Cerebellar cortex (tissue), 1 donor: ENCODE measurements at regions not wholly inside any gene's neighbourhood (a gene's known extent, or its start where the extent isn't known, plus 50 kb on each side); places are given as distances from the start of the nearest gene placed in this dataset.
"Not testable (repeated sequence)": the region's sequence is repeated elsewhere in the genome, so short reads cannot be mapped to it uniquely, and the experiment has no call there.

ENCODE experiments used
- DNase-seq: peaks from one replicate; pipeline ENCODE4 v3.0.0-alpha.2; 2015; ENCODE audit warnings: low spot score

GRCh38 chr12:97005174-97005573, 98.1 kb downstream of the NEDD1 start:
- no peak for DNase-seq

GRCh38 chr12:97005646-97006045, 98.6 kb downstream of the NEDD1 start:
- no peak for DNase-seq

- no peak for DNase-seq
These were observed 99.5 kb downstream of the NEDD1 start for GRCh38 chr12:97006585-97006984.

GRCh38 chr12:97016163-97016562, 109.1 kb downstream of the NEDD1 start:
- no peak for DNase-seq

GRCh38 chr12:97017213-97017612, 110.2 kb downstream of the NEDD1 start:
- DNase-seq, result no peak

- no peak for DNase-seq
These were observed 115.6 kb downstream of the NEDD1 start for GRCh38 chr12:97022536-97023230.

- DNase-seq, result no peak
These were observed 117.3 kb downstream of the NEDD1 start for GRCh38 chr12:97024393-97024792.

GRCh38 chr12:97026901-97027300, 119.8 kb downstream of the NEDD1 start:
- no peak for DNase-seq

- DNase-seq, result no peak
These were observed 120.4 kb downstream of the NEDD1 start for GRCh38 chr12:97027482-97027881.

GRCh38 chr12:97038131-97038530, 131.1 kb downstream of the NEDD1 start:
- no peak for DNase-seq

GRCh38 chr12:97038834-97039233, 131.8 kb downstream of the NEDD1 start:
- no peak for DNase-seq

GRCh38 chr12:97046901-97047300, 139.8 kb downstream of the NEDD1 start:
- peak; percentile 68 for DNase-seq

GRCh38 chr12:97047361-97047760, 140.3 kb downstream of the NEDD1 start:
- DNase-seq, result no peak

GRCh38 chr12:97048421-97049035, 141.5 kb downstream of the NEDD1 start:
- DNase-seq, result no peak

- DNase-seq, result no peak
These were observed 143.5 kb downstream of the NEDD1 start for GRCh38 chr12:97050509-97050908.

- no peak for DNase-seq
These were observed 144.3 kb downstream of the NEDD1 start for GRCh38 chr12:97051341-97051740.

GRCh38 chr12:97061171-97061570, 154.1 kb downstream of the NEDD1 start:
- no peak for DNase-seq

- no peak for DNase-seq
These were observed 156.4 kb downstream of the NEDD1 start for GRCh38 chr12:97063292-97063935.

GRCh38 chr12:97075161-97075933, 168.3 kb downstream of the NEDD1 start:
- no peak for DNase-seq

GRCh38 chr12:97075934-97076630, 169.0 kb downstream of the NEDD1 start:
- no peak for DNase-seq

GRCh38 chr12:97076912-97077311, 169.9 kb downstream of the NEDD1 start:
- DNase-seq, result not testable (repeated sequence)

GRCh38 chr12:97082029-97082428, 175.0 kb downstream of the NEDD1 start:
- no peak for DNase-seq
